ENCODE measurements at regions not wholly inside any gene's neighbourhood (a gene's known extent, or its start where the extent isn't known, plus 50 kb on each side); places are given as distances from the start of the nearest gene placed in this dataset.
"Not testable (repeated sequence)": the region's sequence is repeated elsewhere in the genome, so short reads cannot be mapped to it uniquely, and the experiment has no call there.

GRCh38 chr11:44391004-44391403, 81.1 kb upstream of the ALX4 start:
- not testable (repeated sequence) for TF ChIP-seq ELK1 (IDR thresholded peaks at IDR 0.05; ENCODE audit: low read depth, low read length); MYC (IDR thresholded peaks at IDR 0.05; ENCODE audit: borderline replicate concordance, low read length); CTCF (IDR thresholded peaks at IDR 0.05); HMGXB4 (CRISPR knock-in tag; IDR thresholded peaks at IDR 0.05; ENCODE audit: borderline replicate concordance); MAFK (IDR thresholded peaks at IDR 0.05; ENCODE audit: partially characterized antibody); EP300 (IDR thresholded peaks at IDR 0.05); JUNB (IDR thresholded peaks at IDR 0.05); POLR2A (IDR thresholded peaks at IDR 0.05; ENCODE audit: low read length); RFX5 (IDR thresholded peaks at IDR 0.05); ZC3H11A (IDR thresholded peaks at IDR 0.05)

Data from A549 (cell line).